HG03159 (cell line): ENCODE measurements at regions not wholly inside any gene's neighbourhood (a gene's known extent, or its start where the extent isn't known, plus 50 kb on each side); places are given as distances from the start of the nearest gene placed in this dataset.

ENCODE experiments used
- ATAC-seq: cut with Tn5 transposase; IDR thresholded peaks from one replicate; pipeline ENCODE4 v1.9.1; 2021; ENCODE audit warnings: mild to moderate bottlenecking, moderate library complexity; ENCODE audit not compliant: unreplicated experiment

GRCh38 chr5:4100739-4101138 lies 505.1 kb downstream of the IRX1 start:
- no peak for ATAC-seq

- ATAC-seq = no peak
Observed at GRCh38 chr5:4101189-4101588, 505.6 kb downstream of the IRX1 start.

- no peak for ATAC-seq
Observed at GRCh38 chr5:4104831-4105597, 509.4 kb downstream of the IRX1 start.

- no peak for ATAC-seq
Observed at GRCh38 chr5:4108690-4109089, 513.1 kb downstream of the IRX1 start.

GRCh38 chr5:4113426-4113825 lies 517.8 kb downstream of the IRX1 start:
- no peak for ATAC-seq

GRCh38 chr5:4113905-4114304 lies 518.3 kb downstream of the IRX1 start:
- ATAC-seq = no peak

- ATAC-seq = no peak
Observed at GRCh38 chr5:4114452-4114851, 518.8 kb downstream of the IRX1 start.

GRCh38 chr5:4116834-4117233 lies 521.2 kb downstream of the IRX1 start:
- no peak for ATAC-seq

GRCh38 chr5:4124221-4124970 lies 528.8 kb downstream of the IRX1 start:
- ATAC-seq = no peak

GRCh38 chr5:4128994-4129393 lies 533.4 kb downstream of the IRX1 start:
- ATAC-seq = no peak

GRCh38 chr5:4129523-4129922 lies 533.9 kb downstream of the IRX1 start:
- no peak for ATAC-seq

GRCh38 chr5:4130819-4131218 lies 535.2 kb downstream of the IRX1 start:
- ATAC-seq = no peak

GRCh38 chr5:4137781-4138180 lies 542.1 kb downstream of the IRX1 start:
- no peak for ATAC-seq

GRCh38 chr5:4142842-4143241 lies 547.2 kb downstream of the IRX1 start:
- no peak for ATAC-seq

GRCh38 chr5:4144411-4145007 lies 548.9 kb downstream of the IRX1 start:
- ATAC-seq = no peak

- no peak for ATAC-seq
Observed at GRCh38 chr5:4145511-4145910, 549.9 kb downstream of the IRX1 start.

- ATAC-seq = no peak
Observed at GRCh38 chr5:4148009-4148408, 552.4 kb downstream of the IRX1 start.

- ATAC-seq = no peak
Observed at GRCh38 chr5:4150067-4150466, 554.4 kb downstream of the IRX1 start.

GRCh38 chr5:4156153-4156552 lies 560.5 kb downstream of the IRX1 start:
- ATAC-seq = no peak

GRCh38 chr5:4156889-4157288 lies 561.3 kb downstream of the IRX1 start:
- no peak for ATAC-seq

- no peak for ATAC-seq
Observed at GRCh38 chr5:4158750-4159447, 563.3 kb downstream of the IRX1 start.
